ENCODE measurements at regions not wholly inside any gene's neighbourhood (a gene's known extent, or its start where the extent isn't known, plus 50 kb on each side); places are given as distances from the start of the nearest gene placed in this dataset.
"Not testable (repeated sequence)": the region's sequence is repeated elsewhere in the genome, so short reads cannot be mapped to it uniquely, and the experiment has no call there.

DNA sequence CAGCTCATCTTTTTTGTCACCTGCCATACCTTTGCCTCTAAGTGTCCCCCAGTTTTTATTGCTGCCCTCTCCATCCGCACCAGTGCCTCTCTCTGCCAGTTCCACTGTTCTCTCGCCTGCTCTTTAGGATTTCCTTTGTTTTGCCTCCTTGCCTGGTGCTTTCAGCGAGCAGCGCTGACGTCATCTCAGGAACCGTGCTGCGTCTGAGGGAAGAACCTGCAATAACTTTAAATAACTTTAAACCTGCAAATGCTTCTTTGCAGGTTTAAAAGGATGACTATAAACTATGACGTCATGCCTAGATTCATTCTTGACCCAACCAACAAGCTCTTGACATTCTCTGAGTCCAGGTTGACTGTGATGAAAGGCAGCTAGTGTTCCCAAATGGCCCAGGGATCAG lies 105.1 kb downstream of the LRRC74B start:
- not testable (repeated sequence) for H3K9me3 ChIP-seq (replicated peaks; ENCODE audit: control insufficient read depth, low read depth, low read length); DNase-seq; H3K4me1 ChIP-seq (ENCODE audit: control insufficient read depth, insufficient read depth, low read length); H3K4me3 ChIP-seq (ENCODE audit: low read length); H3K36me3 ChIP-seq (ENCODE audit: control insufficient read depth, insufficient read depth, low read length); H3K27me3 ChIP-seq (ENCODE audit: control insufficient read depth, insufficient read depth, low read length); H3K27ac ChIP-seq (ENCODE audit: low read length)
- WGBS (ENCODE audit: insufficient coverage), result no CpG with 5 or more reads among the region's 8 CpGs

- H3K27me3 ChIP-seq (ENCODE audit: control insufficient read depth, insufficient read depth, low read length); H3K4me3 ChIP-seq (ENCODE audit: low read length); H3K9me3 ChIP-seq (replicated peaks; ENCODE audit: control insufficient read depth, low read depth, low read length); H3K4me1 ChIP-seq (ENCODE audit: control insufficient read depth, insufficient read depth, low read length); DNase-seq; H3K27ac ChIP-seq (ENCODE audit: low read length); H3K36me3 ChIP-seq (ENCODE audit: control insufficient read depth, insufficient read depth, low read length): not testable (repeated sequence)
- no CpG with 5 or more reads among the region's 2 CpGs for WGBS (ENCODE audit: insufficient coverage)
These were observed 142.1 kb downstream of the LRRC74B start for GRCh38 chr22:21187841-21188240.

GRCh38 chr22:21212054-21212453 lies 166.3 kb downstream of the LRRC74B start:
- not testable (repeated sequence) for DNase-seq; H3K27ac ChIP-seq (ENCODE audit: low read length)

GRCh38 chr22:21215973-21216731 lies 167.4 kb upstream of the RIMBP3B start:
- peak; percentile 5 for DNase-seq
- not testable (repeated sequence) for H3K27ac ChIP-seq (ENCODE audit: low read length)
- no CpG with 5 or more reads among the region's 24 CpGs for WGBS (ENCODE audit: insufficient coverage)

More at GRCh38 chr22:21212054-21212453, 166.3 kb downstream of the LRRC74B start:
- H3K4me3 ChIP-seq (ENCODE audit: low read length); H3K36me3 ChIP-seq (ENCODE audit: control insufficient read depth, insufficient read depth, low read length); H3K9me3 ChIP-seq (replicated peaks; ENCODE audit: control insufficient read depth, low read depth, low read length); H3K27me3 ChIP-seq (ENCODE audit: control insufficient read depth, insufficient read depth, low read length); H3K4me1 ChIP-seq (ENCODE audit: control insufficient read depth, insufficient read depth, low read length): not testable (repeated sequence)
- WGBS (ENCODE audit: insufficient coverage), result no CpG with 5 or more reads among the region's 6 CpGs

GRCh38 chr22:21224900-21225299 lies 158.7 kb upstream of the RIMBP3B start:
- not testable (repeated sequence) for H3K4me3 ChIP-seq (ENCODE audit: low read length); DNase-seq; H3K4me1 ChIP-seq (ENCODE audit: control insufficient read depth, insufficient read depth, low read length); H3K27ac ChIP-seq (ENCODE audit: low read length); H3K9me3 ChIP-seq (replicated peaks; ENCODE audit: control insufficient read depth, low read depth, low read length); H3K27me3 ChIP-seq (ENCODE audit: control insufficient read depth, insufficient read depth, low read length); H3K36me3 ChIP-seq (ENCODE audit: control insufficient read depth, insufficient read depth, low read length)
- WGBS (ENCODE audit: insufficient coverage), result no CpG with 5 or more reads among the region's 7 CpGs

More at GRCh38 chr22:21215973-21216731, 167.4 kb upstream of the RIMBP3B start:
- H3K27me3 ChIP-seq (ENCODE audit: control insufficient read depth, insufficient read depth, low read length); H3K4me3 ChIP-seq (ENCODE audit: low read length); H3K9me3 ChIP-seq (replicated peaks; ENCODE audit: control insufficient read depth, low read depth, low read length); H3K36me3 ChIP-seq (ENCODE audit: control insufficient read depth, insufficient read depth, low read length); H3K4me1 ChIP-seq (ENCODE audit: control insufficient read depth, insufficient read depth, low read length): not testable (repeated sequence)

DNA sequence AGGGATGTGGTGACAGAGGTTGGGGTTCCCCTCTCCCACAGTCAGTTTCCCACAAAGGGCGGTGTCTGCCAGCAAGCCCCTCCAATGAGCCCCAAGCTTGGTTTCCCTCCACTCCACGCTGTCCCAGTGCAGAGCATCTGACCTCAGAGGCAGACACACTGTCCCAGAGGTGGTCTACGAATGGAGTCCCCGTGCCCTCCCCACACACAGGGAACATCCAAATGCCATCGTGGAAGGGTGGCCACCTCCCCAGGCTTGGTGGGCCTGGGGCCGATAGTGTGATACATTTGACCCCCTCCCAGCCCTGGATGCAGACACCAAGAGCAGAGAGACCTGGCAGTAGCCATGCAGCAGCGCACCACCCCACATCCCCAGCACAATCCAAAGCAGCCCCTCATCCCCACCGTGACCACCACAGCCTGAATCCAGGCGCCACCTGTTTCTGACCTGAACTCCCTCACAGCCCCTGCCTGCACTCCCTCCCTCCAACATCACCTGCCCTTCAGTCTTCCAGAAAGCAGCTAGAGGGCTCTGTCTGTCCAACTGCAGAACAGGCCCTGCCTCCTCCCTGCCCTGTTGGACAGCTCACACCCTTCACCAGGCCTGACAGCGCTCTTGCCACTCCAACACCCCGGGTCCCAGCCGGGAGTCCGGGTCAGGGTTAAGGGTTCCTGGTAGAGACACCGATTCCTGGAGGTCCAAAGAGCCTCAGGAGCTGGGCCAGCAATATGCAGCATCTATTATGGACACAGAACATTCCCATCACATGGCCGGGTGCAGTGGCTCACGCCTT lies 156.5 kb upstream of the RIMBP3B start:
- H3K4me3 ChIP-seq (ENCODE audit: low read length); H3K4me1 ChIP-seq (ENCODE audit: control insufficient read depth, insufficient read depth, low read length); H3K27me3 ChIP-seq (ENCODE audit: control insufficient read depth, insufficient read depth, low read length); H3K36me3 ChIP-seq (ENCODE audit: control insufficient read depth, insufficient read depth, low read length); H3K27ac ChIP-seq (ENCODE audit: low read length); H3K9me3 ChIP-seq (replicated peaks; ENCODE audit: control insufficient read depth, low read depth, low read length): not testable (repeated sequence)
- WGBS (ENCODE audit: insufficient coverage), result 70% methylated on average over 2 of the region's 16 CpGs
- peak; percentile 0 for DNase-seq

- no CpG with 5 or more reads among the region's 3 CpGs for WGBS (ENCODE audit: insufficient coverage)
- H3K27me3 ChIP-seq (ENCODE audit: control insufficient read depth, insufficient read depth, low read length); H3K27ac ChIP-seq (ENCODE audit: low read length); H3K4me1 ChIP-seq (ENCODE audit: control insufficient read depth, insufficient read depth, low read length); H3K36me3 ChIP-seq (ENCODE audit: control insufficient read depth, insufficient read depth, low read length); DNase-seq; H3K9me3 ChIP-seq (replicated peaks; ENCODE audit: control insufficient read depth, low read depth, low read length); H3K4me3 ChIP-seq (ENCODE audit: low read length): not testable (repeated sequence)
These were observed 132.1 kb upstream of the RIMBP3B start for GRCh38 chr22:21251435-21251834.

DNA sequence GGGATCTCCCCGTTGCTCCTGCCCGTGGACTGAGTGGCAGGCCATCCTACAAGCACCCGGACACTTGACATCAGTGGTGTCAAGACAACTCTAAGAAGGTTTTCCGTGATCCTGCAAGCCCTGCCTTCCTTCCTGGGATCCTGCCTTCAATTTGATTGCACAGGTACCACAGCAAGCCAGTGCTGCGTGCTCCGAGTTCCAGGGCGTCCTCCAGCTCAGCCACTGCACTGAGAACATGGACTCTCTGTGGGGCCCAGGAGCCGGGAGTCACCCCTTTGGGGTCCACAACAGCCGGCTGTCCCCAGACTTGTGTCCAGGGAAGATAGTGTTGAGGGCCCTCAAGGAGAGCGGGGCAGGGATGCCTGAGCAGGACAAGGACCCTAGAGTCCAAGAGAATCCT lies 100.9 kb upstream of the RIMBP3B start:
- H3K4me3 ChIP-seq (ENCODE audit: low read length); H3K27me3 ChIP-seq (ENCODE audit: control insufficient read depth, insufficient read depth, low read length); H3K36me3 ChIP-seq (ENCODE audit: control insufficient read depth, insufficient read depth, low read length); H3K27ac ChIP-seq (ENCODE audit: low read length); DNase-seq; H3K4me1 ChIP-seq (ENCODE audit: control insufficient read depth, insufficient read depth, low read length); H3K9me3 ChIP-seq (replicated peaks; ENCODE audit: control insufficient read depth, low read depth, low read length): not testable (repeated sequence)
- no CpG with 5 or more reads among the region's 10 CpGs for WGBS (ENCODE audit: insufficient coverage)

- H3K4me1 ChIP-seq (ENCODE audit: control insufficient read depth, insufficient read depth, low read length); H3K4me3 ChIP-seq (ENCODE audit: low read length); H3K27me3 ChIP-seq (ENCODE audit: control insufficient read depth, insufficient read depth, low read length); DNase-seq; H3K36me3 ChIP-seq (ENCODE audit: control insufficient read depth, insufficient read depth, low read length); H3K9me3 ChIP-seq (replicated peaks; ENCODE audit: control insufficient read depth, low read depth, low read length); H3K27ac ChIP-seq (ENCODE audit: low read length): not testable (repeated sequence)
- no CpG with 5 or more reads among the region's 6 CpGs for WGBS (ENCODE audit: insufficient coverage)
These were observed 89.8 kb upstream of the RIMBP3B start for GRCh38 chr22:21293702-21294101.

DNA sequence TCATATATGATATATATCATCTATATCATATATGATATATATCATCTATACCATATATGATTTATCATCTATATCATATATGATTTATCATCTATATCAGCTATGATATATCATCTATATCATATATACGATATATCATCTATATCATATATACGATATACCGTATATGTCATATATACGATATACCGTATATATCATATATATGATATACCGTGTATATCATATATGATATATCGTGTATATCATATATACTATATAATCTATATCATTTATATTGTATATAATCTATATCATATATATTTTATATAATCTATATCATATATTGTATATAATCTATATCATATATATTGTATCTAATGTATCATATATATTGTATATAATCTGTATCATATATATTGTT lies 55.9 kb upstream of the RIMBP3B start:
- H3K4me3 ChIP-seq (ENCODE audit: low read length); H3K27me3 ChIP-seq (ENCODE audit: control insufficient read depth, insufficient read depth, low read length); DNase-seq; H3K27ac ChIP-seq (ENCODE audit: low read length); H3K4me1 ChIP-seq (ENCODE audit: control insufficient read depth, insufficient read depth, low read length); H3K9me3 ChIP-seq (replicated peaks; ENCODE audit: control insufficient read depth, low read depth, low read length); H3K36me3 ChIP-seq (ENCODE audit: control insufficient read depth, insufficient read depth, low read length): not testable (repeated sequence)
- no CpG with 5 or more reads among the region's 7 CpGs for WGBS (ENCODE audit: insufficient coverage)

All from muscle of leg (tissue), 3 donors.